PC-3 (cell line): ENCODE measurements at regions not wholly inside any gene's neighbourhood (a gene's known extent, or its start where the extent isn't known, plus 50 kb on each side); places are given as distances from the start of the nearest gene placed in this dataset.

Experiments
- ATAC-seq: fragments of 200-7000 bp; cut with Tn5 transposase; 2 replicates; pipeline ENCODE4 v1.9.1; 2020; ENCODE audit warnings: mild to moderate bottlenecking, moderate library complexity
- BruUV-seq: library from RNA; stranded (reverse); fragments of 400-500 nt; replicated peaks from 2 replicates; lab custom pipeline; 2021; lab: Mats Ljungman, UMichigan
- CTCF ChIA-PET: fragments of 300-600 bp; sonication (Branson Sonifier 250); formaldehyde crosslinking; loops from one replicate; lab custom pipeline; 2022; ENCODE audit warnings: antibody characterized with exemption; lab: Charles Lee
- POLR2A ChIA-PET: fragments of 300-600 bp; sonication (Branson Sonifier 250); formaldehyde crosslinking; loops from one replicate; lab custom pipeline; 2022; ENCODE audit warnings: antibody characterized with exemption; ENCODE audit not compliant: unreplicated experiment; lab: Charles Lee
- DNase-seq: peaks from one replicate; pipeline ENCODE4 v3.0.0-alpha.2; 2015
- H2AFZ ChIP-seq: fragments of 300-600 bp; sonication (generic); 2 replicates; pipeline ENCODE4 v1.6.0; 2016; ENCODE audit warnings: antibody characterized with exemption, low read length
- H3F3A ChIP-seq: fragments of 300-600 bp; sonication (generic); one replicate; pipeline ENCODE4 v1.6.0; 2017; ENCODE audit warnings: antibody characterized with exemption, low read length, control low read depth, mild to moderate bottlenecking; ENCODE audit not compliant: unreplicated experiment
- H3K27ac ChIP-seq: fragments of 300-600 bp; sonication (generic); 2 replicates; pipeline ENCODE4 v1.5.1; 2016; ENCODE audit warnings: mild to moderate bottlenecking, low read length
- H3K27me3 ChIP-seq: fragments of 300-600 bp; sonication (generic); 2 replicates; pipeline ENCODE4 v1.6.1; 2016; ENCODE audit warnings: low read length, mixed read lengths
- H3K36me3 ChIP-seq: fragments of 300-600 bp; sonication (generic); 2 replicates; pipeline ENCODE4 v1.6.1; 2016; ENCODE audit warnings: low read depth, mixed run types, low read length, mixed read lengths
- H3K4me1 ChIP-seq: fragments of 300-600 bp; sonication (generic); 2 replicates; pipeline ENCODE4 v1.5.1; 2016; ENCODE audit warnings: low read length; ENCODE audit not compliant: insufficient read depth
- H3K4me2 ChIP-seq: fragments of 300-600 bp; sonication (generic); 2 replicates; pipeline ENCODE4 v1.6.0; 2016; ENCODE audit warnings: low read length
- H3K4me3 ChIP-seq: fragments of 300-600 bp; sonication (generic); 2 replicates; pipeline ENCODE4 v1.5.1; 2016; ENCODE audit warnings: mild to moderate bottlenecking, low read length, mixed read lengths
- H3K79me2 ChIP-seq: fragments of 300-600 bp; sonication (generic); 2 replicates; pipeline ENCODE4 v1.6.1; 2017; ENCODE audit warnings: low read length, mixed read lengths
- H3K9ac ChIP-seq: fragments of 300-600 bp; sonication (generic); 2 replicates; pipeline ENCODE4 v1.6.0; 2016; ENCODE audit warnings: mild to moderate bottlenecking, low read length
- H3K9me2 ChIP-seq: fragments of 300-600 bp; sonication (generic); replicated peaks from 2 replicates; pipeline ENCODE4 v1.6.1; 2016; ENCODE audit warnings: mixed run types, low read length, mixed read lengths
- H3K9me3 ChIP-seq: fragments of 300-600 bp; sonication (generic); 2 replicates; pipeline ENCODE4 v1.6.1; 2016; ENCODE audit warnings: low read length, mixed read lengths
- H4K20me1 ChIP-seq: fragments of 300-600 bp; sonication (generic); 2 replicates; pipeline ENCODE4 v1.6.1; 2016; ENCODE audit warnings: low read length, mixed read lengths
- EZH2 ChIP-seq: fragments of 300-600 bp; sonication (generic); IDR thresholded peaks from one replicate; pipeline ENCODE4 v1.6.1; 2017; ENCODE audit warnings: antibody characterized with exemption, mild to moderate bottlenecking, low read length; ENCODE audit not compliant: unreplicated experiment
- EZH2phosphoT487 ChIP-seq: fragments of 300-600 bp; sonication (generic); IDR thresholded peaks from 2 replicates; pipeline ENCODE4 v1.6.1; 2018; ENCODE audit warnings: mild to moderate bottlenecking, antibody characterized with exemption, low read length, borderline replicate concordance
- intact Hi-C: fragments of 100-400 bp; cut with micrococcal nuclease; formaldehyde crosslinking; loops from 2 replicates; pipeline ENCODE4 v1.9.0; 2023
- TF ChIP-seq, protein P1 (sequence below): fragments of 300-600 bp; sonication (generic); conservative IDR thresholded peaks from 2 replicates; pipeline ENCODE4 v1.5.1; 2017; ENCODE audit warnings: antibody characterized with exemption, low read depth, mild to moderate bottlenecking, low read length

DNA sequence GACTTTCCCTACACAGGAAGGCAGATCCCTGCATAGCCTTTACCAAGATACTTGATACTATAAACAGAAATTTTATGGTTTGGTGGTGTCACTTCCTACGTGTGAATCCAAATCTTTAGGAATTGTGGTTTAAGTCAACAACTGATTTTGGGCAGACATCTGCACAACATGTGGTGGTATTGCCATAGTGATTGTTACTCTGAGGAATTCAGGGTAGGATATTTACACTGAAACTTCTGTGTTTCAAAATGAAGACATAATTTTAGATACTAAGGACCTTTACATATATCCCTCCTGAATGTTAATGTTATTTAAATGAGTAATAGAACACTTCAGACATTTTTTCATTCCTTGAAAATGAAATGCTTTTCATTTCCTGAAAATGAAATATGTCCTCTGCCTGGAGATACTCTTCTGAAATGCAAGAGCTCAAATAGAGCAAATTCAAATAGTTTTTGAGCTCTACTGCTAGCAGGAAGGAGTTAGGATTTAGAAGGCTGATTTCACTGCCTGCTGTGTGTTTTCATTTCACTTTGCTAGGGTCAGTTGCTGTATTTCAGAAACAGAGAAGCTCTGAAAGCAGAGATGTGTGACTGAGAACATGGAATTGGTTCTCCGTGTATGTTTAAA is 77.2 kb downstream of the MDH1 start:
- Histone ChIP-seq H3K27me3 (no peaks in the 10 kb centered on the region), H3K4me1 (0 out of 2 replicates have a peak, but pooled peaks cover 6% of the 10 kb centered on the region), H3K36me3 (no peaks in the 10 kb centered on the region), H3K9me3 (no peaks in the 10 kb centered on the region), H3K9me2 (no peaks in the 10 kb centered on the region), H3K27ac (no peak overlapping the region), H2AFZ (no peak overlapping the region), H3K9ac (no peak overlapping the region), H3F3A (no peaks in the 10 kb centered on the region), H3K4me2 (no peak overlapping the region), H4K20me1 (no peaks in the 10 kb centered on the region), H3K4me3 (no peak overlapping the region), H3K79me2 (no peaks in the 10 kb centered on the region)
- BruUV-seq = no TSS peak
- DNase-seq (no peak), ATAC-seq (no peak)
- intact Hi-C loops = no loop called here
- ChIA-PET CTCF (interaction anchor here (0.5 kb wide), 1 partner anchor 13 kb away, joined by 3 read pairs; no protein-coding TSS in a partner anchor), POLR2A (no interaction called here)
- TF ChIP-seq EZH2phosphoT487 (no peak), EZH2 (no peak)
- TF ChIP-seq, protein P1, sequence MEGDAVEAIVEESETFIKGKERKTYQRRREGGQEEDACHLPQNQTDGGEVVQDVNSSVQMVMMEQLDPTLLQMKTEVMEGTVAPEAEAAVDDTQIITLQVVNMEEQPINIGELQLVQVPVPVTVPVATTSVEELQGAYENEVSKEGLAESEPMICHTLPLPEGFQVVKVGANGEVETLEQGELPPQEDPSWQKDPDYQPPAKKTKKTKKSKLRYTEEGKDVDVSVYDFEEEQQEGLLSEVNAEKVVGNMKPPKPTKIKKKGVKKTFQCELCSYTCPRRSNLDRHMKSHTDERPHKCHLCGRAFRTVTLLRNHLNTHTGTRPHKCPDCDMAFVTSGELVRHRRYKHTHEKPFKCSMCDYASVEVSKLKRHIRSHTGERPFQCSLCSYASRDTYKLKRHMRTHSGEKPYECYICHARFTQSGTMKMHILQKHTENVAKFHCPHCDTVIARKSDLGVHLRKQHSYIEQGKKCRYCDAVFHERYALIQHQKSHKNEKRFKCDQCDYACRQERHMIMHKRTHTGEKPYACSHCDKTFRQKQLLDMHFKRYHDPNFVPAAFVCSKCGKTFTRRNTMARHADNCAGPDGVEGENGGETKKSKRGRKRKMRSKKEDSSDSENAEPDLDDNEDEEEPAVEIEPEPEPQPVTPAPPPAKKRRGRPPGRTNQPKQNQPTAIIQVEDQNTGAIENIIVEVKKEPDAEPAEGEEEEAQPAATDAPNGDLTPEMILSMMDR = no peak

- DNase-seq = peak; percentile 50
- H3K9ac ChIP-seq = no peak overlapping the region
- H4K20me1 ChIP-seq = no peaks in the 10 kb centered on the region
- no peaks in the 10 kb centered on the region for H3K9me3 ChIP-seq
- no peaks in the 10 kb centered on the region for H3K36me3 ChIP-seq
- H3K79me2 ChIP-seq = no peaks in the 10 kb centered on the region
- H3K27me3 ChIP-seq = no peaks in the 10 kb centered on the region
- H2AFZ ChIP-seq = no peak overlapping the region
- ChIA-PET CTCF (no interaction called here), POLR2A (interaction anchor here (0.6 kb wide), 1 partner anchor 32 kb away, joined by 4 read pairs; no protein-coding TSS in a partner anchor)
- no peak overlapping the region for H3K27ac ChIP-seq
- no peaks in the 10 kb centered on the region for H3K9me2 ChIP-seq
- H3K4me3 ChIP-seq = no peak overlapping the region
- no peaks in the 10 kb centered on the region for H3F3A ChIP-seq
- peak; percentile 43; the same call in 1 of the 2 replicates for ATAC-seq
- no peak for TF ChIP-seq EZH2
- TF ChIP-seq, protein P1 = no peak
- TF ChIP-seq EZH2phosphoT487 = no peak
- no peak overlapping the region for H3K4me2 ChIP-seq
- intact Hi-C loops = no loop called here
- BruUV-seq = no TSS peak
- 0 out of 2 replicates have a peak, but pooled peaks cover 6% of the 10 kb centered on the region for H3K4me1 ChIP-seq
Observed at GRCh38 chr2:63667132-63667700, 78.5 kb downstream of the MDH1 start.

GRCh38 chr2:63668000-63668399 is 79.2 kb downstream of the MDH1 start:
- CTCF ChIA-PET = no interaction called here
- ATAC-seq = no peak
- Histone ChIP-seq H3K9me3 (no peaks in the 10 kb centered on the region), H3K27ac (no peak overlapping the region), H3K9ac (no peak overlapping the region), H3K36me3 (no peaks in the 10 kb centered on the region), H2AFZ (no peak overlapping the region), H3K79me2 (no peaks in the 10 kb centered on the region), H4K20me1 (no peaks in the 10 kb centered on the region), H3K9me2 (no peaks in the 10 kb centered on the region), H3K4me2 (no peak overlapping the region), H3F3A (no peaks in the 10 kb centered on the region), H3K4me3 (no peak overlapping the region), H3K4me1 (0 out of 2 replicates have a peak, but pooled peaks cover 6% of the 10 kb centered on the region), H3K27me3 (no peaks in the 10 kb centered on the region)
- no peak for TF ChIP-seq EZH2
- TF ChIP-seq, protein P1 = no peak
- no peak for TF ChIP-seq EZH2phosphoT487
- BruUV-seq = no TSS peak
- no peak for DNase-seq
- intact Hi-C loops = no loop called here
- POLR2A ChIA-PET = no interaction called here
